OCI-LY1 (cell line): ENCODE measurements at regions not wholly inside any gene's neighbourhood (a gene's known extent, or its start where the extent isn't known, plus 50 kb on each side); places are given as distances from the start of the nearest gene placed in this dataset.

Experiments
- CTCF ChIP-seq: fragments of 200-600 bp; sonication (generic), shearing (Covaris generic); IDR thresholded peaks from 2 replicates; pipeline ENCODE4 v1.5.1; 2017; ENCODE audit warnings: mild to moderate bottlenecking, antibody characterized with exemption, low read length, moderate library complexity, mixed read lengths
- EZH2 ChIP-seq: fragments of 200-600 bp; sonication (generic), shearing (Covaris generic); IDR thresholded peaks from 2 replicates; pipeline ENCODE4 v1.8.0; 2017; ENCODE audit warnings: borderline replicate concordance, mixed run types, mild to moderate bottlenecking, antibody characterized with exemption, low read length, moderate library complexity, mixed read lengths

- no peak for TF ChIP-seq CTCF
- no peak for TF ChIP-seq EZH2
Observed at GRCh38 chr2:128930101-128930500, 611.4 kb upstream of the HS6ST1 start.
